GM12878 (cell line): ENCODE measurements at regions not wholly inside any gene's neighbourhood (a gene's known extent, or its start where the extent isn't known, plus 50 kb on each side); places are given as distances from the start of the nearest gene placed in this dataset.

ENCODE experiments used
- EZH2 ChIP-seq: IDR thresholded peaks from 2 replicates; pipeline ENCODE4 v1.6.1; 2012; ENCODE audit warnings: low read depth, mild to moderate bottlenecking, control low read depth, inconsistent platforms, low read length, borderline replicate concordance; ENCODE audit not compliant: control insufficient read depth
- GABPA ChIP-seq: IDR thresholded peaks from 2 replicates; pipeline ENCODE4 v1.6.1; 2014; ENCODE audit warnings: antibody characterized with exemption, low read depth, mild to moderate bottlenecking, inconsistent platforms
- PAX5 ChIP-seq: IDR thresholded peaks from 2 replicates; pipeline ENCODE4 v1.6.1; 2011; ENCODE audit warnings: low read depth, low read length, borderline replicate concordance
- SP1 ChIP-seq: IDR thresholded peaks from one replicate; pipeline ENCODE4 v1.6.1; 2011; ENCODE audit warnings: low read depth, low read length
- SREBF1 ChIP-seq: IDR thresholded peaks from 2 replicates; pipeline ENCODE4 v1.6.1; 2012; ENCODE audit warnings: mild to moderate bottlenecking, low read length
- TF ChIP-seq, protein P1 (sequence below): fragments of 450-650 bp; formaldehyde crosslinking; IDR thresholded peaks from 2 replicates; pipeline ENCODE4 v1.4.0; 2020; ENCODE audit warnings: mild to moderate bottlenecking, moderate library complexity

DNA sequence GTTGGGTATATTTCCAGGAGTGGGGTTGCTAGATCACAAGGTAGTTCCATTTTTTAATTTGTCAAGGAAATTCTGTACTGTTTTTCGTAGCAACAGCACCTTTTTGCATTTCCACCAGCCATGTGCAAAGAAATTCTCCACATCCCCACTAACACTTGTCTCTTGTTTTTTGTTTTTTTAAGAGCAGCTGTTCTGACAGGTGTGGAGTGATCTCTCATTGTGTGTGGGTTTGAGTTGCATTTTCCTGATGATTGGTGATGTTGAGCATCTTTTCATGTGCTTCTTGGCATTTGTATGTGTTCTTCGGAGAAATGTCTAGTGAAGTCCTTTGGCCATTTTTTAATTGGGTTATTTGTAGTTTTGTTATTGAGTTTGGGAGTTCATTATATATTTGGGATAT is 80.3 kb upstream of the PUDP start:
- TF ChIP-seq GABPA, result no peak
- no peak for TF ChIP-seq SP1
- no peak for TF ChIP-seq SREBF1
- TF ChIP-seq EZH2, result no peak
- TF ChIP-seq, protein P1, sequence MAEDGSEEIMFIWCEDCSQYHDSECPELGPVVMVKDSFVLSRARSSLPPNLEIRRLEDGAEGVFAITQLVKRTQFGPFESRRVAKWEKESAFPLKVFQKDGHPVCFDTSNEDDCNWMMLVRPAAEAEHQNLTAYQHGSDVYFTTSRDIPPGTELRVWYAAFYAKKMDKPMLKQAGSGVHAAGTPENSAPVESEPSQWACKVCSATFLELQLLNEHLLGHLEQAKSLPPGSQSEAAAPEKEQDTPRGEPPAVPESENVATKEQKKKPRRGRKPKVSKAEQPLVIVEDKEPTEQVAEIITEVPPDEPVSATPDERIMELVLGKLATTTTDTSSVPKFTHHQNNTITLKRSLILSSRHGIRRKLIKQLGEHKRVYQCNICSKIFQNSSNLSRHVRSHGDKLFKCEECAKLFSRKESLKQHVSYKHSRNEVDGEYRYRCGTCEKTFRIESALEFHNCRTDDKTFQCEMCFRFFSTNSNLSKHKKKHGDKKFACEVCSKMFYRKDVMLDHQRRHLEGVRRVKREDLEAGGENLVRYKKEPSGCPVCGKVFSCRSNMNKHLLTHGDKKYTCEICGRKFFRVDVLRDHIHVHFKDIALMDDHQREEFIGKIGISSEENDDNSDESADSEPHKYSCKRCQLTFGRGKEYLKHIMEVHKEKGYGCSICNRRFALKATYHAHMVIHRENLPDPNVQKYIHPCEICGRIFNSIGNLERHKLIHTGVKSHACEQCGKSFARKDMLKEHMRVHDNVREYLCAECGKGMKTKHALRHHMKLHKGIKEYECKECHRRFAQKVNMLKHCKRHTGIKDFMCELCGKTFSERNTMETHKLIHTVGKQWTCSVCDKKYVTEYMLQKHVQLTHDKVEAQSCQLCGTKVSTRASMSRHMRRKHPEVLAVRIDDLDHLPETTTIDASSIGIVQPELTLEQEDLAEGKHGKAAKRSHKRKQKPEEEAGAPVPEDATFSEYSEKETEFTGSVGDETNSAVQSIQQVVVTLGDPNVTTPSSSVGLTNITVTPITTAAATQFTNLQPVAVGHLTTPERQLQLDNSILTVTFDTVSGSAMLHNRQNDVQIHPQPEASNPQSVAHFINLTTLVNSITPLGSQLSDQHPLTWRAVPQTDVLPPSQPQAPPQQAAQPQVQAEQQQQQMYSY, result no peak
- TF ChIP-seq PAX5, result no peak
